ENCODE measurements at regions not wholly inside any gene's neighbourhood (a gene's known extent, or its start where the extent isn't known, plus 50 kb on each side); places are given as distances from the start of the nearest gene placed in this dataset.
"Not testable (repeated sequence)": the region's sequence is repeated elsewhere in the genome, so short reads cannot be mapped to it uniquely, and the experiment has no call there.

DNA sequence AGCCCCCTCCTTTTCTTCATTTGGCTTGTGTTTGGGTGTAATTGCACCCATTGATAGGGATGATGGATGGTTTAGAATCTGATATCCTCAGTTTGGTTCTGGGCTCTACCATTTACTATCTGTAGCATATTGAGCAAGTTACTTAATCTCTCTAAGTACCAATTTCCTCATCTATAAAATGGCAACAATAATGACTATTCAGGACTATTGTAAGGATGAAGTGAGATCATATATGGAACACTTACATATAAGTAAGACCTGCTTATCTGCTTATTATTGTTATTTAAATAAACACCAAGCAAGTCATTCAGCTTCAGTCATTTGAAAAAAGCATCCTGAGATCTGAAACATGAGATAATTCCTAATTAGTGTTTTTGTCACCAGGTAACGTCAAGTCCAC is 127.0 kb downstream of the SEC23IP start:
- Mint-ChIP-seq H3K9me3 (no peaks in the 10 kb centered on the region), H3K27me3 (peaks cover 55 to 76% of the 10 kb centered on the region in 2 donors), H3K4me3 (no peak overlapping the region), H3K27ac (no peak overlapping the region), H3K36me3 (ENCODE audit: insufficient read depth) (no peaks in the 10 kb centered on the region), H3K4me1 (ENCODE audit: low read depth in 2 of 2) (no peaks in the 10 kb centered on the region)
- ATAC-seq (replicated peaks): no peak
- no peak for DNase-seq

DNA sequence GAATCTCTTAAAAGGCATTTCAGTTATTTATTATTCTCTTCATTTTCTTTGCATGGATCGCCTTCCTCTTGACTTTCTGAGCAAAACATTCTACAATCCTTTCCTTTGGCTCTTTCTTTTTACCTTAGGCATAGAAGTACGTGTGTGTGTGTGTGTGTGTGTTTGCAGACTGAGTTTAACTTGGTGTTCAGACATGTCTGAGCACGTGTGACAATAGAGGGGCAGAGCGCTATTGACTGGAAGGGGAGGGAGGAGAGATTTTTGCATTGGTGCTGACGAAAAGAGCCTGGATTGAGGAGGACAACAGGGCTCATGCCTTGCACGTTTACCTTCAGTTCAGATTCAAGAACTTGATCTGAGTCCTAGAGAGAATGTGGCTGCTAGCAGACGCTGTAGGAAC is 129.8 kb downstream of the SEC23IP start:
- Mint-ChIP-seq H3K9me3 (no peaks in the 10 kb centered on the region), H3K36me3 (ENCODE audit: insufficient read depth) (no peaks in the 10 kb centered on the region), H3K27ac (no peak overlapping the region), H3K27me3 (peaks cover 59 to 81% of the 10 kb centered on the region in 2 donors), H3K4me3 (no peak overlapping the region), H3K4me1 (ENCODE audit: low read depth in 2 of 2) (no peaks in the 10 kb centered on the region)
- ATAC-seq (replicated peaks) (no peak), DNase-seq (no peak)

DNA sequence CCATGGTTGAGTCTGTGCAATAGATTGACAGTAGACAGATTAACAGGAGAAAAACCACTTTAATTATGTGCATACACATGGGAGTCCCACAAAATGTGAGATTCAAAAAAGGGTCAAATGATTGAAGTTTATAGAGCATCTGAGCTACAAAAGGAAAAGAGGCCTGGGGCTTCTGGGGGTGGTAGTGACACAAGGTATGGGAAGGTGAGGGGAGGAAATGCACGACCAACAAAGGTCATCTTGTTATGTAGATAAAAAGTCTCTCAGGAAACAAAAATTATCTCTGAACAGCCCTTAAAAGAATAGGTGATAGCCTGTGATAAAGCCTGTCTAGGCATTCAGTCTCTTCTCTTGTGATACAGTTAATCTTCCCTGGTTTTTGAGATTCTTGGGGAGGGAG is 141.7 kb downstream of the SEC23IP start:
- Mint-ChIP-seq H3K27me3 (peaks cover 33 to 49% of the 10 kb centered on the region in 2 donors), H3K4me1 (ENCODE audit: low read depth in 2 of 2) (no peaks in the 10 kb centered on the region), H3K4me3 (no peak overlapping the region), H3K9me3 (no peaks in the 10 kb centered on the region), H3K36me3 (ENCODE audit: insufficient read depth) (no peaks in the 10 kb centered on the region), H3K27ac (no peak overlapping the region)
- DNase-seq: no peak
- ATAC-seq (replicated peaks): no peak

DNA sequence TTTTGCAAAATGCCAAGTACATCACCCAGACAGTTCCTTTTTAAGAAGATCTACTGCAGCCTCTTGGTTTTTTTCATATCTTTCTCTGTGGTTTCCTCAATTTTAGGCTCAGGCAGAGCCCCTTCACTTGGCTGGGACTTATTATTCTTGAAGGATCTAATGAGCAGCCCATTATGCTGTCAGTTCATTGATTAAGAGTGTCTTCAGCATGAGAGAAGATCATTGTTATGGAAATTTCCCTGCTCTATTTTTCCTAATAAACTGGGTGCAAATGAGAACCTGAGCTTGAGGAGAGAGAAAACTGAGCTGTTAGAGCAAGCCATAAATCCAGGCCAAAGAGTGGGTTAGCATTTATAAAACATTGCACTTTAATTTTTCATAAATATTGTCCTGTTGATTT is 146.5 kb downstream of the SEC23IP start:
- peaks cover 15 to 34% of the 10 kb centered on the region in 2 donors for H3K27me3 Mint-ChIP-seq
- no peaks in the 10 kb centered on the region for H3K36me3 Mint-ChIP-seq (ENCODE audit: insufficient read depth)
- no peaks in the 10 kb centered on the region for H3K4me1 Mint-ChIP-seq (ENCODE audit: low read depth in 2 of 2)
- ATAC-seq (replicated peaks): no peak
- DNase-seq: no peak
- no peak overlapping the region for H3K27ac Mint-ChIP-seq
- H3K9me3 Mint-ChIP-seq: no peaks in the 10 kb centered on the region
- no peak overlapping the region for H3K4me3 Mint-ChIP-seq

DNA sequence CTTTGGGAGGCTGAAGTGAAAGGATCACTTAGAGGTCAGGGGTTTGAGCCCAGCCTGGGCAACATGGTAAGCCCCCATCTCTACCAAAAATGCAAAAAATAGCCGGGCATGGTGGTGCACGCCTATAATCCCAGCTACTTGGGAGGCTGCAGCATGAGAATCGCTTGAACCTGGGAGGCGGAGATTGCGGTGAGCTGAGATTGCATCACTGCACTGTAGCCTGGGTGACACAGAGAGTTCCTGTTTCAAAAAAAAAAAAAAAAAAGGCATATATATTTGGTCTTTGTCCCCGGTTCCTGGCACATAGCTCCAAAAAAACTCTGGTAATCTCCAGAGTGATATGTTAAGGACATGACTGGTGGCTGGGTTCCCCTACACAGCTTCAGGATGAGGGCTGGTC is 147.3 kb downstream of the SEC23IP start:
- Mint-ChIP-seq H3K27me3 (peaks cover 8 to 26% of the 10 kb centered on the region in 2 donors), H3K4me1 (ENCODE audit: low read depth in 2 of 2) (no peaks in the 10 kb centered on the region), H3K36me3 (ENCODE audit: insufficient read depth) (no peaks in the 10 kb centered on the region), H3K27ac (no peak overlapping the region), H3K4me3 (no peak overlapping the region), H3K9me3 (no peaks in the 10 kb centered on the region)
- DNase-seq (no peak), ATAC-seq (replicated peaks) (no peak)

DNA sequence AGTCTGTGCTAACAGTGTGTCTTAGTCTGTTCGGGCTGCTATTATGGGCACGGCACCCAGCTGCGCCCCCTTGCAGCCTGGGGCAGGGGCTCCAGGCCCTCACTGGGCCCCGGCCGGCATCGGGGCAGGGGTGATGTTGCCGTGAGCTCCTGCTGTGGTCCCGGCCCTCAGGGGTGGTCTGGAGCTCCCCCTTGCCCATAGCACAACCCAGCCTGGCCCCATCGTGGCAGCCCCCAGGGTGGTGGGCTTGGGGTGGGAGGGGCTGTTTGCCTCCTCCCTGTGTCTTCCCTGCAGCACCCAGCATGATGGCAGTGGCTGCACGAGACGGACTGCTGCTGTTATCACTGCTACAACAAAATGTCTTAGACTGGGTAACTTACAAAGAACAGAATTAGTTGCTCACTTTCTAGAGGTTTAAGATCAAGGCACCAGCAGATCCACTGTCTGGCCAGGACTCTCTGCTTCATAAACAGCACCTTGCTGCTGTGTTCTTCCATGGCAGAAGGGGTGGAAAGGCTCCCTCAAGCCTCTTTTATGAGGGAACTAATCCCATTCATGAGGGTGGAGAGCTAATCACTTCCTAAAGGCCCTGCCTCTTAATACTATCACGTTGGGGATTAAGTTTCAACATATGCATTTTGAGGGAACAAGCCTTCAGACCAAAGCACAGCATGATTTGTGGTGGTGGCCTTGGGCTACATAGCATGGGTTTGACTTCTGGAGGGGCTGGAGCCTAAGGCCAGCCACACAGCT is 149.5 kb downstream of the SEC23IP start:
- no peak for DNase-seq
- Mint-ChIP-seq H3K36me3 (ENCODE audit: insufficient read depth) (no peaks in the 10 kb centered on the region), H3K27ac (no peak overlapping the region)

DNA sequence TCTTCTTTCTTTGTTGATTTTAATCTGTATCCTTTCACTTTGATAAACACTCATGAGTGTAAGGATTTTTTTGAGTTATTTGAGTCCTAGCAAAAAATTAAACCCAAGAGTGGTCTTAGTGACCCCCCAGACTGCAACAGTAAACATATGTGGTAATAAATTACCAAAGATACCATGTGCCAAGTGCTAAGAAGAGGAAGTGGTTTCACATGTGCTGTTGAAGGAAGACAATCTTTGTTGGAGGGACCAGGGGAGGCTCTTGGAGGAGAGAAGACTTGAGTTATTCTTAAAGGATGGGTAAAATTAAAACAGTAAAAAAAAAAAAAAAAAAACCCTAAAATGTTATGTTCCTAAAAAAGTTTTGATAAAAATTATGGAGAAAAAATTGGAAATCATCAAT is 150.2 kb downstream of the SEC23IP start:
- Mint-ChIP-seq H3K4me1 (ENCODE audit: low read depth in 2 of 2) (no peaks in the 10 kb centered on the region), H3K9me3 (no peaks in the 10 kb centered on the region), H3K27me3 (peaks cover 0 to 10% of the 10 kb centered on the region in 2 donors), H3K36me3 (ENCODE audit: insufficient read depth) (no peaks in the 10 kb centered on the region), H3K27ac (no peak overlapping the region), H3K4me3 (no peak overlapping the region)
- no peak for DNase-seq
- no peak for ATAC-seq (replicated peaks)

More for the DNA sequence above, 149.5 kb downstream of the SEC23IP start:
- peaks cover 3 to 10% of the 10 kb centered on the region in 2 donors for H3K27me3 Mint-ChIP-seq
- no peak for ATAC-seq (replicated peaks)
- no peaks in the 10 kb centered on the region for H3K9me3 Mint-ChIP-seq
- H3K4me3 Mint-ChIP-seq: no peak overlapping the region
- H3K4me1 Mint-ChIP-seq (ENCODE audit: low read depth in 2 of 2): no peaks in the 10 kb centered on the region

DNA sequence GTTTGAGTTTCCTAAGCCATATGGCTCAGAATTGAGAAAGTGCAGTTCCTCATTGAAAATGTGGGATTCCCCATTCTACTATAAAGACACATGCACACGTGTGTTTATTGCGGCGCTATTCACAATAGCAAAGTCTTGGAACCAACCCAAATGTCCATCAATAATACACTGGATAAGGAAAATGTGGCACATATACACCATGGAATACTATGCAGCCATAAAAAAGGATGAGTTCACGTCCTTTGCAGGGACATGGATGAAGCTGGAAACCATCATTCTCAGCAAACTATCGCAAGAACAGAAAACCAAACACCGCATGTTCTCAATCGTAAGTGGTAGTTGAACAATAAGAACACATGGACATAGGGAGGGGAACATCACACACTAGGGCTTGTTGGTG is 154.8 kb downstream of the SEC23IP start:
- H3K27ac Mint-ChIP-seq; DNase-seq; ATAC-seq (replicated peaks); H3K36me3 Mint-ChIP-seq (ENCODE audit: insufficient read depth); H3K4me3 Mint-ChIP-seq; H3K4me1 Mint-ChIP-seq (ENCODE audit: low read depth in 2 of 2); H3K9me3 Mint-ChIP-seq: not testable (repeated sequence)
- H3K27me3 Mint-ChIP-seq: peaks cover 14 to 26% of the 10 kb centered on the region in 2 donors

DNA sequence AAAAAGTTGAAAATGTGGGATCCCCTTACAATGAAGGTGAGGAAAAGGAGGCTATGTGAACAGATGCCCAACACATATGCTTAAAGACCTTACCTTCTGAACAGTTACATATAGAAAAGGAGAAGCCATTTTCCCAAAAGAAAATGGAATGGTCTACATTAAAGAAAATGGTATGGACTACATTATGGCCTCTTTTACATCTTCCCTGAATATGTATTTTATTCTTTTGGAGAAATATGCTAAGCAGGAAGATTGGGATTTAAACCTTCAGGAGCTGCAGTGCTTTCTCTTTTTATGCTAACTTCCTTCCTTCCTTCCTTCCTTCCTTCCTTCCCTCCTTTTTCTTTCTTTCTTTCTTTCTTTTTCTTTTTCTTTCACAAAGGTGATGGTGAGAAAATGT is 155.4 kb downstream of the SEC23IP start:
- H3K36me3 Mint-ChIP-seq (ENCODE audit: insufficient read depth): no peaks in the 10 kb centered on the region
- H3K4me1 Mint-ChIP-seq (ENCODE audit: low read depth in 2 of 2): no peaks in the 10 kb centered on the region
- DNase-seq (no peak), ATAC-seq (replicated peaks) (no peak)
- no peak overlapping the region for H3K4me3 Mint-ChIP-seq
- H3K27ac Mint-ChIP-seq: no peak overlapping the region
- no peaks in the 10 kb centered on the region for H3K9me3 Mint-ChIP-seq
- H3K27me3 Mint-ChIP-seq: peaks cover 14 to 26% of the 10 kb centered on the region in 2 donors

DNA sequence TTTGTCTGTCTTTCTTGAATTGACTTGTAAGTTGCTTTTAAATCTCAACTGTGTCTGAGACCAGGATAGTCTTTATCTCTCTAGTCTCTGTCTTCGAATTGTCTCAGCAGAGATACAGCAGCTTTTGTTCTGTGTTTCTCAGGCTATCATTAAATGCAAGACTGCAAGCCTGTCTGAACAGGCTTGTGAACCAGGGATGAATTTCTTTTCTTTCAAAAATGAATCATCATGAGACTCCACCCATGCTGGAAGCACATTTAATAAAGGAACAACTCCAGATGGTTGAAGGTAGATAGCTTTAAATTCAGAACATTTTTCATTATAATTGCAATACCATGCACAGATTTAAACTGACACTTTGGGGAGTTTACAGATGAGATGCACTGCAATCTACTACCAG is 155.9 kb downstream of the SEC23IP start:
- Mint-ChIP-seq H3K27ac (no peak overlapping the region), H3K27me3 (peaks cover 14 to 28% of the 10 kb centered on the region in 2 donors), H3K9me3 (no peaks in the 10 kb centered on the region), H3K4me1 (ENCODE audit: low read depth in 2 of 2) (no peaks in the 10 kb centered on the region), H3K4me3 (no peak overlapping the region), H3K36me3 (ENCODE audit: insufficient read depth) (no peaks in the 10 kb centered on the region)
- ATAC-seq (replicated peaks) (no peak), DNase-seq (no peak)

DNA sequence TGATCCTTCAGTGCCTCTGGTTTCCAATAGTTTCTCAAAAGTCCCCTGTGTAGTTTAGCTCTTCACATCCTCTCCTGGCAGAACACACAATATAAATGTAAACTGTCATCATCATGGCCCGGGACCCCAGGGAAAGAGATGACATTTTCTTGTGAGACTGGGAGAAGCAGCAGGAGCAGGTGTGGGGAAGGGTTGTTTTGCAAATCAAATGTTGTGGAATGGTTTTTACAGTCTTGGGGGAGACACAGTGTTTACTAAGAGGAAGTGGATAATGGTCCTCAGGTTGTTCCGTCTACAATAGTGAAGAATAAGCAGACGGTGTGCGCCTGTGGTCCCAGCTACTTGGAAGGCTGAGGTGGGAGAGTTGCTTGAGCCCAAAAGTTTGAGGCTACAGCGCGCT is 159.1 kb downstream of the SEC23IP start:
- Mint-ChIP-seq H3K4me3 (no peak overlapping the region), H3K4me1 (ENCODE audit: low read depth in 2 of 2) (no peaks in the 10 kb centered on the region), H3K27me3 (peaks cover 14 to 45% of the 10 kb centered on the region in 2 donors), H3K9me3 (no peaks in the 10 kb centered on the region), H3K36me3 (ENCODE audit: insufficient read depth) (no peaks in the 10 kb centered on the region), H3K27ac (no peak overlapping the region)
- ATAC-seq (replicated peaks): no peak
- DNase-seq: no peak

DNA sequence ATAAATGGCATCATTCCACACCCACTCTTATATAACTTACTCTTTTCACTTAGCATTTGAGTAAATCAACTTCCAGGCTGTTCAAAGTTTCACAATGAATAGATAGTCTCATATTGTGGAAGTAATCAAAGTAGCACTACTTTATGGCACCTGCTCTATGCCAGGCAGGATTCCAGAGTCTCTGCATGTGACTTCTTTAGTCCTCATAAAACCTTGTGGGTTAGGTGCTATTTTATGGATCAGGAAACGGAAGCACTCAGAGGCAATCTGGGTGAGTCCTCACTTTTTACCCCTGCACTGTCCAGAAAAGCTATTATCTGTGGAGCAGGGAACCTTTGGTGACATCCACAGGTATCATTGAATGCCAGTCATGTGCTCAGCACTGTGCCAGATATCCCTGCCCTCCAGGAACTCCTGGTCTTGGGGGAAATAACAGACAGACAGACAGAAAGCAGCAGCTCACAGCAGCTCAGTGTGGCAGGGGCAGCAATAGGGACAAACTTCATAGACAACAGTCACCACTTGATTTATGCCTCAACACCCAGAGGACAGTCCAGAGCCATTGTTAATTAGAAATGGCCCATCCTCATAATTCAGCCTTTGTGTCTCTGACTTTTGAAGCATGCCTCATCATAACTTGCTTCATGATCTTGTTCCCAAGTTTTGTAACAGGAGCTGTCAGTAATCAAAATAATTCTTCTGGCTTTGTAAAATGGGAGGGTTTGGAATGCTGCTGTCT is 160.6 kb downstream of the SEC23IP start:
- Mint-ChIP-seq H3K4me3 (no peak overlapping the region), H3K4me1 (ENCODE audit: low read depth in 2 of 2) (no peaks in the 10 kb centered on the region), H3K27ac (no peak overlapping the region), H3K9me3 (no peaks in the 10 kb centered on the region), H3K27me3 (peaks cover 14 to 45% of the 10 kb centered on the region in 2 donors), H3K36me3 (ENCODE audit: insufficient read depth) (no peaks in the 10 kb centered on the region)
- DNase-seq: no peak
- no peak for ATAC-seq (replicated peaks)

DNA sequence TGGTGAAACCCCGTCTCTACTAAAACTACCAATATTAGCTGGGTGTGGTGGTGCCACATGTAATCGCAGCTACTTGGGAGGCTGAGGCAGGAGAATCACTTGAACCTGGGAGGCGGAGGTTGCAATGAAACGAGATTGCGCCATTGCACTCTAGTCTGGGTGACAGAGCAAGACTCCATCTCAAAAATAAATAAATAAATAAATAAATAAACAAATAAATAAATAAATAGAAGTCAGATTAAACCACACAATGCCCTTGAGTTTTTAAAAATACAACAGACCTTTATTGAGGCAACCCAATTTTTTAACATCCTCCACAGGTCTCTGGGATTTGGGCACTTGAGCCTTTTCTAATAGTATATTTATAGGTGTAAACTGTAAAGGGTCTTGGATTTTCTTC is 167.3 kb downstream of the SEC23IP start:
- not testable (repeated sequence) for H3K27ac Mint-ChIP-seq; DNase-seq; H3K36me3 Mint-ChIP-seq (ENCODE audit: insufficient read depth); H3K9me3 Mint-ChIP-seq; H3K4me1 Mint-ChIP-seq (ENCODE audit: low read depth in 2 of 2); H3K4me3 Mint-ChIP-seq; ATAC-seq (replicated peaks)
- peaks cover 28 to 55% of the 10 kb centered on the region in 2 donors for H3K27me3 Mint-ChIP-seq

DNA sequence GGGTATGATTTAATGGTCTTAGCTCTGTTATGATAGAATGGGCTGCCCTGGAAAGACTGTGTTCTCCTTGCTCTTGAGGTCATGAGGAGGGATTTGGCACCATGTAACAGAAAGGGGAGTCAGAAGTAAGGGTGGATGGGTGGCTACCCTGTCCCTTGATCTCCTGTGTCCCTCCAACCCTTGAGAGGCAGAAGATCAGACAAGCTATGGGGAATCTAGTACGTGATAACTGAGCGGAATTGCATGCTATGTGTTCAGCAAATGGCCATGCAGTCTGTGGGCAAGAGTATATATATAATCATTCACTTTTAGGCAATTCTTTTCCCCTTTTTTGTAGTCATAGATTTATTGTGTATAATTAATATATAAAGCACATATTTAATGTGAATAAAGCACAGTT is 174.9 kb downstream of the SEC23IP start:
- DNase-seq: no peak
- Mint-ChIP-seq H3K4me1 (ENCODE audit: low read depth in 2 of 2) (no peaks in the 10 kb centered on the region), H3K9me3 (peaks cover 0 to 4% of the 10 kb centered on the region in 2 donors), H3K27me3 (peaks cover 53 to 69% of the 10 kb centered on the region in 2 donors), H3K36me3 (ENCODE audit: insufficient read depth) (no peaks in the 10 kb centered on the region), H3K4me3 (no peak overlapping the region), H3K27ac (no peak overlapping the region)
- no peak for ATAC-seq (replicated peaks)

Data from effector memory CD8-positive, alpha-beta T cell (primary cell).